ENCODE measurements at regions not wholly inside any gene's neighbourhood (a gene's known extent, or its start where the extent isn't known, plus 50 kb on each side); places are given as distances from the start of the nearest gene placed in this dataset.
"Not testable (repeated sequence)": the region's sequence is repeated elsewhere in the genome, so short reads cannot be mapped to it uniquely, and the experiment has no call there.

- DNase-seq (ENCODE audit: low read depth in 2 of 2), result no peak
These were observed 94.2 kb downstream of the OLIG3 start for GRCh38 chr6:137399881-137400443.

GRCh38 chr6:137395316-137395715, 98.9 kb downstream of the OLIG3 start:
- no peak for DNase-seq (ENCODE audit: low read depth in 2 of 2)

GRCh38 chr6:137391061-137391814, 103.0 kb downstream of the OLIG3 start:
- no peak for DNase-seq (ENCODE audit: low read depth in 2 of 2)

GRCh38 chr6:137390334-137390733, 103.9 kb downstream of the OLIG3 start:
- no peak for DNase-seq (ENCODE audit: low read depth in 2 of 2)

- peak; percentile 46 to 59 for DNase-seq (ENCODE audit: low read depth in 2 of 2)
These were observed 105.0 kb downstream of the OLIG3 start for GRCh38 chr6:137389150-137389704.

- DNase-seq (ENCODE audit: low read depth in 2 of 2), result no peak
These were observed 107.0 kb downstream of the OLIG3 start for GRCh38 chr6:137387096-137387764.

- DNase-seq (ENCODE audit: low read depth in 2 of 2), result not testable (repeated sequence)
These were observed 110.9 kb downstream of the OLIG3 start for GRCh38 chr6:137383287-137383686.

GRCh38 chr6:137378090-137378369, 116.2 kb downstream of the OLIG3 start:
- no peak for DNase-seq (ENCODE audit: low read depth in 2 of 2)

GRCh38 chr6:137373296-137373695, 120.9 kb downstream of the OLIG3 start:
- DNase-seq (ENCODE audit: low read depth in 2 of 2), result no peak

- no peak for DNase-seq (ENCODE audit: low read depth in 2 of 2)
These were observed 121.7 kb downstream of the OLIG3 start for GRCh38 chr6:137372532-137372931.

- no peak for DNase-seq (ENCODE audit: low read depth in 2 of 2)
These were observed 122.6 kb downstream of the OLIG3 start for GRCh38 chr6:137371634-137372016.

- no peak for DNase-seq (ENCODE audit: low read depth in 2 of 2)
These were observed 123.1 kb downstream of the OLIG3 start for GRCh38 chr6:137370871-137371633.

GRCh38 chr6:137369136-137369535, 125.1 kb downstream of the OLIG3 start:
- no peak for DNase-seq (ENCODE audit: low read depth in 2 of 2)

- DNase-seq (ENCODE audit: low read depth in 2 of 2), result no peak
These were observed 128.3 kb downstream of the OLIG3 start for GRCh38 chr6:137365707-137366437.

- DNase-seq (ENCODE audit: low read depth in 2 of 2), result no peak
These were observed 130.4 kb downstream of the OLIG3 start for GRCh38 chr6:137363805-137364138.

GRCh38 chr6:137362878-137363804, 131.1 kb downstream of the OLIG3 start:
- DNase-seq (ENCODE audit: low read depth in 2 of 2), result no peak

GRCh38 chr6:137361701-137362100, 132.5 kb downstream of the OLIG3 start:
- no peak for DNase-seq (ENCODE audit: low read depth in 2 of 2)

GRCh38 chr6:137358273-137358672, 135.9 kb downstream of the OLIG3 start:
- DNase-seq (ENCODE audit: low read depth in 2 of 2), result no peak

GRCh38 chr6:137357948-137358266, 136.3 kb downstream of the OLIG3 start:
- no peak for DNase-seq (ENCODE audit: low read depth in 2 of 2)

- no peak for DNase-seq (ENCODE audit: low read depth in 2 of 2)
These were observed 136.8 kb downstream of the OLIG3 start for GRCh38 chr6:137357263-137357947.

Data from activated CD8-positive, alpha-beta memory T cell treated with anti-CD3 and anti-CD28 coated beads for 4 hours (primary cell).